ENCODE measurements at regions not wholly inside any gene's neighbourhood (a gene's known extent, or its start where the extent isn't known, plus 50 kb on each side); places are given as distances from the start of the nearest gene placed in this dataset.

DNA sequence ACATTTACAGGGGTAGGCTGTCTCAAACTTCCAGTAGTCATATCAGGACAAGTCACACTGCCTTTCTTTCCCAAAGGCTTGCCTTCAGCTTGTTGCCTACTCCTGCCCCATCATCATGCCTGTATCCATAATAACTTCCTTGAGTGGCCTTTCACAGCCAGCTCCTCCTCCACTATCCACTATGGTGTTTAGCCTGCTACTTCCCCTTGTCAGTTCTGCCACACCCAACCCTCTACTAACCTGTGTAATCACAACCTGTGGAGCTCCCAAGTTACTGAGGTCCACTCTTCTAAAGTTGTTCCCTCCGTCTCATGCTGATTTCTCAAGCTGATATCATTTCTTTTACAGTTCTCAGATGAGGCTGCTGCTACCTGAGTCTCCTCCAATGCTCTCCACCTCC, 159.9 kb downstream of the BMP4 start:
- Histone ChIP-seq H3F3A (replicated peaks; ENCODE audit: low read depth) (no peaks in the 10 kb centered on the region), H4K20me1 (replicated peaks; ENCODE audit: insufficient read depth) (no peaks in the 10 kb centered on the region), H3K36me3 (ENCODE audit: insufficient read depth) (no peaks in the 10 kb centered on the region), H3K4me2 (no peak overlapping the region), H3K27ac (ENCODE audit: low read depth) (no peak overlapping the region), H2AFZ (no peak overlapping the region), H3K4me3 (no peak overlapping the region), H3K79me2 (replicated peaks; ENCODE audit: insufficient read depth) (no peaks in the 10 kb centered on the region), H3K27me3 (ENCODE audit: insufficient read depth) (no peaks in the 10 kb centered on the region), H3K4me1 (ENCODE audit: insufficient read depth) (0 out of 2 replicates have a peak, but pooled peaks cover 5% of the 10 kb centered on the region), H3K9me2 (ENCODE audit: insufficient read depth) (no peaks in the 10 kb centered on the region)
- Mint-ChIP-seq H3K36me3 (ENCODE audit: low read depth) (no peaks in the 10 kb centered on the region), H3K4me3 (no peak overlapping the region), H3K27me3 (ENCODE audit: insufficient read depth, low read depth, poor library complexity) (peaks cover 2% of the 10 kb centered on the region), H3K27ac (no peak overlapping the region), H3K9me3 (no peaks in the 10 kb centered on the region), H3K4me1 (peaks cover 2% of the 10 kb centered on the region; the same call in 2 of the 3 replicates)
- TF ChIP-seq NANOG (IDR thresholded peaks at IDR 0.05; ENCODE audit: borderline replicate concordance) (no peak), ZNF331 (CRISPR knock-in tag; IDR thresholded peaks at IDR 0.05; ENCODE audit: low read depth) (no peak)
- TF ChIP-seq, protein P1, sequence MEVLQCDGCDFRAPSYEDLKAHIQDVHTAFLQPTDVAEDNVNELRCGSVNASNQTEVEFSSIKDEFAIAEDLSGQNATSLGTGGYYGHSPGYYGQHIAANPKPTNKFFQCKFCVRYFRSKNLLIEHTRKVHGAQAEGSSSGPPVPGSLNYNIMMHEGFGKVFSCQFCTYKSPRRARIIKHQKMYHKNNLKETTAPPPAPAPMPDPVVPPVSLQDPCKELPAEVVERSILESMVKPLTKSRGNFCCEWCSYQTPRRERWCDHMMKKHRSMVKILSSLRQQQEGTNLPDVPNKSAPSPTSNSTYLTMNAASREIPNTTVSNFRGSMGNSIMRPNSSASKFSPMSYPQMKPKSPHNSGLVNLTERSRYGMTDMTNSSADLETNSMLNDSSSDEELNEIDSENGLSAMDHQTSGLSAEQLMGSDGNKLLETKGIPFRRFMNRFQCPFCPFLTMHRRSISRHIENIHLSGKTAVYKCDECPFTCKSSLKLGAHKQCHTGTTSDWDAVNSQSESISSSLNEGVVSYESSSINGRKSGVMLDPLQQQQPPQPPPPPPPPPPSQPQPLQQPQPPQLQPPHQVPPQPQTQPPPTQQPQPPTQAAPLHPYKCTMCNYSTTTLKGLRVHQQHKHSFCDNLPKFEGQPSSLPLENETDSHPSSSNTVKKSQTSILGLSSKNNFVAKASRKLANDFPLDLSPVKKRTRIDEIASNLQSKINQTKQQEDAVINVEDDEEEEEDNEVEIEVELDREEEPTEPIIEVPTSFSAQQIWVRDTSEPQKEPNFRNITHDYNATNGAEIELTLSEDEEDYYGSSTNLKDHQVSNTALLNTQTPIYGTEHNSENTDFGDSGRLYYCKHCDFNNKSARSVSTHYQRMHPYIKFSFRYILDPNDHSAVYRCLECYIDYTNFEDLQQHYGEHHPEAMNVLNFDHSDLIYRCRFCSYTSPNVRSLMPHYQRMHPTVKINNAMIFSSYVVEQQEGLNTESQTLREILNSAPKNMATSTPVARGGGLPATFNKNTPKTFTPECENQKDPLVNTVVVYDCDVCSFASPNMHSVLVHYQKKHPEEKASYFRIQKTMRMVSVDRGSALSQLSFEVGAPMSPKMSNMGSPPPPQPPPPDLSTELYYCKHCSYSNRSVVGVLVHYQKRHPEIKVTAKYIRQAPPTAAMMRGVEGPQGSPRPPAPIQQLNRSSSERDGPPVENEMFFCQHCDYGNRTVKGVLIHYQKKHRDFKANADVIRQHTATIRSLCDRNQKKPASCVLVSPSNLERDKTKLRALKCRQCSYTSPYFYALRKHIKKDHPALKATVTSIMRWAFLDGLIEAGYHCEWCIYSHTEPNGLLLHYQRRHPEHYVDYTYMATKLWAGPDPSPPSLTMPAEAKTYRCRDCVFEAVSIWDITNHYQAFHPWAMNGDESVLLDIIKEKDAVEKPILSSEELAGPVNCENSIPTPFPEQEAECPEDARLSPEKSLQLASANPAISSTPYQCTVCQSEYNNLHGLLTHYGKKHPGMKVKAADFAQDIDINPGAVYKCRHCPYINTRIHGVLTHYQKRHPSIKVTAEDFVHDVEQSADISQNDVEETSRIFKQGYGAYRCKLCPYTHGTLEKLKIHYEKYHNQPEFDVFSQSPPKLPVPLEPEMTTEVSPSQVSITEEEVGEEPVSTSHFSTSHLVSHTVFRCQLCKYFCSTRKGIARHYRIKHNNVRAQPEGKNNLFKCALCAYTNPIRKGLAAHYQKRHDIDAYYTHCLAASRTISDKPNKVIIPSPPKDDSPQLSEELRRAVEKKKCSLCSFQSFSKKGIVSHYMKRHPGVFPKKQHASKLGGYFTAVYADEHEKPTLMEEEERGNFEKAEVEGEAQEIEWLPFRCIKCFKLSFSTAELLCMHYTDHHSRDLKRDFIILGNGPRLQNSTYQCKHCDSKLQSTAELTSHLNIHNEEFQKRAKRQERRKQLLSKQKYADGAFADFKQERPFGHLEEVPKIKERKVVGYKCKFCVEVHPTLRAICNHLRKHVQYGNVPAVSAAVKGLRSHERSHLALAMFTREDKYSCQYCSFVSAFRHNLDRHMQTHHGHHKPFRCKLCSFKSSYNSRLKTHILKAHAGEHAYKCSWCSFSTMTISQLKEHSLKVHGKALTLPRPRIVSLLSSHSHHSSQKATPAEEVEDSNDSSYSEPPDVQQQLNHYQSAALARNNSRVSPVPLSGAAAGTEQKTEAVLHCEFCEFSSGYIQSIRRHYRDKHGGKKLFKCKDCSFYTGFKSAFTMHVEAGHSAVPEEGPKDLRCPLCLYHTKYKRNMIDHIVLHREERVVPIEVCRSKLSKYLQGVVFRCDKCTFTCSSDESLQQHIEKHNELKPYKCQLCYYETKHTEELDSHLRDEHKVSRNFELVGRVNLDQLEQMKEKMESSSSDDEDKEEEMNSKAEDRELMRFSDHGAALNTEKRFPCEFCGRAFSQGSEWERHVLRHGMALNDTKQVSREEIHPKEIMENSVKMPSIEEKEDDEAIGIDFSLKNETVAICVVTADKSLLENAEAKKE (CRISPR knock-in tag; IDR thresholded peaks at IDR 0.05): no peak
- ATAC-seq (no peak), DNase-seq (ENCODE audit: low spot score) (no peak)

DNA sequence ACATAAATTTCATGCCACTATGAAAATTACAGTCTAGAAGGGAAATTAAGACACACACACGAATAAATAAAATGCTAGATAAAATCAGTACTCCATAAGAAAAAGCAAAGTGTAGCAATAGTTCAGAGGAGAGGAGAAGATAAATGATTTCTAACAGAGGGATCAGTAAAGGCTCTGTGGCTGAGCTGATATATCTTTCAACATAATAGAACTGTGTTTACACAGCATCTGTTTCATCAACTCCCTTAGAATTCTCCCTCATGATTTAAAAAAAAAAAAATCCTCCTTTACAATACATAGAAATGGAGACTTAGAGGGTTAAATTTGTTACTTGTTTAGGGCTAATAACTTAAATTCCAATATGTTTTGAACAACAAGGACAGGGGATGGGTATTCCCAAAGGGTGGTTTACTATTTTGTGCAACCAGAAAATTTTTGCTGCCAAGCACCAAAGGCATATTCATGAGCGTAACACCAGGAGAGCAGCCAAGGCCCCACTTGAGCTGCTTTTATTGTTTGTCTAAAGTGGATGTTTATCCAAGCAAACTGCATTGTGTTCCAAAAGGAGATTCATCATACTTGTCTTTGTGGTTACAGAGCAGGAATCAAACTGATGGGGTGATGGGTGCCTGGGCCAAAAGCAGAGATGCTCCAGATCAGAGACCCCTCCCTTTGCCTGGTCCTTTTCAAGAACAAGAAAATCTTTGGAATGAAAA, 162.7 kb downstream of the BMP4 start:
- H3K9me2 ChIP-seq (ENCODE audit: insufficient read depth): no peaks in the 10 kb centered on the region
- Mint-ChIP-seq H3K36me3 (ENCODE audit: low read depth) (no peaks in the 10 kb centered on the region), H3K27ac (no peak overlapping the region)
- TF ChIP-seq EZH2phosphoT487 (IDR thresholded peaks at IDR 0.05; ENCODE audit: unreplicated experiment) (no peak), NANOG (IDR thresholded peaks at IDR 0.05; ENCODE audit: borderline replicate concordance) (no peak), ZNF331 (CRISPR knock-in tag; IDR thresholded peaks at IDR 0.05; ENCODE audit: low read depth) (no peak), EZH2 (IDR thresholded peaks at IDR 0.05; ENCODE audit: low read depth, unreplicated experiment) (no peak), CREB1 (CRISPR knock-in tag; IDR thresholded peaks at IDR 0.05; ENCODE audit: low read depth) (no peak), JUNB (IDR thresholded peaks at IDR 0.05; ENCODE audit: unreplicated experiment) (no peak)
- TF ChIP-seq, protein P2, sequence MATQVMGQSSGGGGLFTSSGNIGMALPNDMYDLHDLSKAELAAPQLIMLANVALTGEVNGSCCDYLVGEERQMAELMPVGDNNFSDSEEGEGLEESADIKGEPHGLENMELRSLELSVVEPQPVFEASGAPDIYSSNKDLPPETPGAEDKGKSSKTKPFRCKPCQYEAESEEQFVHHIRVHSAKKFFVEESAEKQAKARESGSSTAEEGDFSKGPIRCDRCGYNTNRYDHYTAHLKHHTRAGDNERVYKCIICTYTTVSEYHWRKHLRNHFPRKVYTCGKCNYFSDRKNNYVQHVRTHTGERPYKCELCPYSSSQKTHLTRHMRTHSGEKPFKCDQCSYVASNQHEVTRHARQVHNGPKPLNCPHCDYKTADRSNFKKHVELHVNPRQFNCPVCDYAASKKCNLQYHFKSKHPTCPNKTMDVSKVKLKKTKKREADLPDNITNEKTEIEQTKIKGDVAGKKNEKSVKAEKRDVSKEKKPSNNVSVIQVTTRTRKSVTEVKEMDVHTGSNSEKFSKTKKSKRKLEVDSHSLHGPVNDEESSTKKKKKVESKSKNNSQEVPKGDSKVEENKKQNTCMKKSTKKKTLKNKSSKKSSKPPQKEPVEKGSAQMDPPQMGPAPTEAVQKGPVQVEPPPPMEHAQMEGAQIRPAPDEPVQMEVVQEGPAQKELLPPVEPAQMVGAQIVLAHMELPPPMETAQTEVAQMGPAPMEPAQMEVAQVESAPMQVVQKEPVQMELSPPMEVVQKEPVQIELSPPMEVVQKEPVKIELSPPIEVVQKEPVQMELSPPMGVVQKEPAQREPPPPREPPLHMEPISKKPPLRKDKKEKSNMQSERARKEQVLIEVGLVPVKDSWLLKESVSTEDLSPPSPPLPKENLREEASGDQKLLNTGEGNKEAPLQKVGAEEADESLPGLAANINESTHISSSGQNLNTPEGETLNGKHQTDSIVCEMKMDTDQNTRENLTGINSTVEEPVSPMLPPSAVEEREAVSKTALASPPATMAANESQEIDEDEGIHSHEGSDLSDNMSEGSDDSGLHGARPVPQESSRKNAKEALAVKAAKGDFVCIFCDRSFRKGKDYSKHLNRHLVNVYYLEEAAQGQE (IDR thresholded peaks at IDR 0.05; ENCODE audit: unreplicated experiment): no peak
- TF ChIP-seq, protein P3, sequence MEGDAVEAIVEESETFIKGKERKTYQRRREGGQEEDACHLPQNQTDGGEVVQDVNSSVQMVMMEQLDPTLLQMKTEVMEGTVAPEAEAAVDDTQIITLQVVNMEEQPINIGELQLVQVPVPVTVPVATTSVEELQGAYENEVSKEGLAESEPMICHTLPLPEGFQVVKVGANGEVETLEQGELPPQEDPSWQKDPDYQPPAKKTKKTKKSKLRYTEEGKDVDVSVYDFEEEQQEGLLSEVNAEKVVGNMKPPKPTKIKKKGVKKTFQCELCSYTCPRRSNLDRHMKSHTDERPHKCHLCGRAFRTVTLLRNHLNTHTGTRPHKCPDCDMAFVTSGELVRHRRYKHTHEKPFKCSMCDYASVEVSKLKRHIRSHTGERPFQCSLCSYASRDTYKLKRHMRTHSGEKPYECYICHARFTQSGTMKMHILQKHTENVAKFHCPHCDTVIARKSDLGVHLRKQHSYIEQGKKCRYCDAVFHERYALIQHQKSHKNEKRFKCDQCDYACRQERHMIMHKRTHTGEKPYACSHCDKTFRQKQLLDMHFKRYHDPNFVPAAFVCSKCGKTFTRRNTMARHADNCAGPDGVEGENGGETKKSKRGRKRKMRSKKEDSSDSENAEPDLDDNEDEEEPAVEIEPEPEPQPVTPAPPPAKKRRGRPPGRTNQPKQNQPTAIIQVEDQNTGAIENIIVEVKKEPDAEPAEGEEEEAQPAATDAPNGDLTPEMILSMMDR (conservative IDR thresholded peaks at IDR 0.05; ENCODE audit: low read depth in 2 of 2): no peak

More for the DNA sequence above, 162.7 kb downstream of the BMP4 start:
- no peaks in the 10 kb centered on the region for H3K36me3 ChIP-seq (ENCODE audit: insufficient read depth)
- ATAC-seq (no peak), DNase-seq (ENCODE audit: low spot score) (no peak)
- no peaks in the 10 kb centered on the region for H3K79me2 ChIP-seq (replicated peaks; ENCODE audit: insufficient read depth)
- Mint-ChIP-seq H3K4me3 (no peak overlapping the region), H3K9me3 (no peaks in the 10 kb centered on the region), H3K27me3 (ENCODE audit: insufficient read depth, low read depth, poor library complexity) (no peaks in the 10 kb centered on the region), H3K4me1 (peaks cover 2% of the 10 kb centered on the region; the same call in 2 of the 3 replicates)
- no peaks in the 10 kb centered on the region for H3K27me3 ChIP-seq (ENCODE audit: insufficient read depth)
- no peaks in the 10 kb centered on the region for H4K20me1 ChIP-seq (replicated peaks; ENCODE audit: insufficient read depth)
- no peaks in the 10 kb centered on the region for H3F3A ChIP-seq (replicated peaks; ENCODE audit: low read depth)
- H2AFZ ChIP-seq: no peak overlapping the region
- no peak overlapping the region for H3K4me3 ChIP-seq
- 0 out of 2 replicates have a peak, but pooled peaks cover 5% of the 10 kb centered on the region for H3K4me1 ChIP-seq (ENCODE audit: insufficient read depth)
- no peak overlapping the region for H3K4me2 ChIP-seq
- no peak overlapping the region for H3K27ac ChIP-seq (ENCODE audit: low read depth)

Data from GM23338 (cell line).